HepG2 (cell line): ENCODE measurements at regions not wholly inside any gene's neighbourhood (a gene's known extent, or its start where the extent isn't known, plus 50 kb on each side); places are given as distances from the start of the nearest gene placed in this dataset.

Experiments
- ATAC-seq: fragments of 200-7000 bp; cut with Tn5 transposase; 3 replicates; pipeline ENCODE4 v1.9.1; 2020; ENCODE audit warnings: mild to moderate bottlenecking, moderate library complexity
- BruUV-seq: library from RNA; stranded (reverse); fragments of 400-500 nt; replicated peaks from 2 replicates; lab custom pipeline; 2021; lab: Mats Ljungman, UMichigan
- CTCF ChIA-PET: fragments of 300-600 bp; formaldehyde crosslinking; extraction: SDS; loops from one replicate; lab custom pipeline; 2021; ENCODE audit warnings: low total read pairs, inconsistent platforms, low intra/inter-chr PET ratio; lab: Yijun Ruan, JAX
- POLR2A ChIA-PET: fragments of 350-600 bp; sonication (Branson Sonifier 250); formaldehyde crosslinking; loops from one replicate; lab custom pipeline; 2020; ENCODE audit warnings: antibody characterized with exemption, inconsistent platforms; lab: Yijun Ruan, JAX
- DNase-seq: peaks from one replicate; pipeline ENCODE4 v3.0.0-alpha.2; 2015; ENCODE audit warnings: low spot score
- FAIRE-seq: peaks from 3 replicates; lab custom pipeline; 2011; peaks lifted over from hg19 to GRCh38; lab: Jason Lieb, UNC
- H2AFZ ChIP-seq: one replicate; pipeline ENCODE4 v1.6.1; 2011; ENCODE audit warnings: low read length, inconsistent platforms
- H3K27ac ChIP-seq: fragments of 300-600 bp; 3 replicates; pipeline ENCODE4 v1.8.0; 2011; ENCODE audit warnings: mixed run types, mild to moderate bottlenecking, mixed read lengths, low read length, inconsistent platforms; ENCODE audit not compliant: insufficient read depth; ENCODE audit errors: extremely low read length
- H3K27me3 ChIP-seq, 2 experiments: fragments of 200-600 bp in 1 of 2; 2 replicates in 1 of 2; 3 replicates in 1 of 2; pipeline versions ENCODE4 v1.6.0 to v1.8.0; 2011; ENCODE audit warnings: low read length in 2 of 2, mild to moderate bottlenecking in 2 of 2, moderate library complexity in 2 of 2, inconsistent platforms in 1 of 2; ENCODE audit not compliant: insufficient read depth in 2 of 2, control insufficient read depth in 1 of 2
- H3K36me3 ChIP-seq, 2 experiments: fragments of 200-600 bp in 1 of 2; replicated peaks in 1 of 2; 2 replicates in 1 of 2; 3 replicates in 1 of 2; pipeline versions ENCODE4 v1.5.1 to v1.8.0; 2011; ENCODE audit warnings: low read length in 2 of 2, inconsistent platforms in 1 of 2; ENCODE audit not compliant: insufficient read depth in 2 of 2, control insufficient read depth in 1 of 2
- H3K4me1 ChIP-seq: 2 replicates; pipeline ENCODE4 v1.5.1; 2012; ENCODE audit warnings: low read length, inconsistent platforms; ENCODE audit not compliant: insufficient read depth
- H3K4me2 ChIP-seq: 2 replicates; pipeline ENCODE4 v1.6.0; 2011; ENCODE audit warnings: low read depth, low read length, inconsistent platforms
- H3K4me3 ChIP-seq, 3 experiments: fragments of 200-600 bp in 1 of 3; sonication (generic), shearing (Covaris generic) in 1 of 3; replicated peaks in 1 of 3; 2 replicates each; pipeline ENCODE4 v1.5.1; 2011 to 2016; ENCODE audit warnings: low read length in 3 of 3, inconsistent platforms in 2 of 3, low read depth in 2 of 3, mild to moderate bottlenecking in 2 of 3, control low read depth in 1 of 3, mixed read lengths in 1 of 3; ENCODE audit not compliant: insufficient read depth in 1 of 3
- H3K79me2 ChIP-seq: one replicate; pipeline ENCODE4 v1.6.1; 2011; ENCODE audit warnings: low read length, inconsistent platforms; ENCODE audit not compliant: insufficient read depth
- H3K9ac ChIP-seq: 2 replicates; pipeline ENCODE4 v1.6.0; 2011; ENCODE audit warnings: mild to moderate bottlenecking, low read depth, low read length, inconsistent platforms; ENCODE audit not compliant: insufficient read depth
- H3K9me3 ChIP-seq: 2 replicates; pipeline ENCODE4 v1.5.1; 2012; ENCODE audit warnings: mild to moderate bottlenecking, low read length
- H4K20me1 ChIP-seq: 2 replicates; pipeline ENCODE4 v1.6.0; 2011; ENCODE audit warnings: inconsistent platforms, mild to moderate bottlenecking, low read length, moderate library complexity; ENCODE audit not compliant: insufficient read depth
- FOSL2 ChIP-seq: sonication (generic); formaldehyde crosslinking; IDR thresholded peaks from 2 replicates; pipeline ENCODE4 v1.4.0; 2020; ENCODE audit warnings: missing genetic modification reagents
- MIER2 ChIP-seq: IDR thresholded peaks from 2 replicates; pipeline ENCODE4 v1.6.1; 2016; ENCODE audit warnings: missing biosample characterization, missing genetic modification reagents
- NCOA1 ChIP-seq: sonication (generic); formaldehyde crosslinking; IDR thresholded peaks from 2 replicates; pipeline ENCODE4 v1.9.0; 2021; ENCODE audit warnings: missing genetic modification reagents
- RXRB ChIP-seq: IDR thresholded peaks from 2 replicates; pipeline ENCODE4 v1.6.1; 2016; ENCODE audit warnings: borderline replicate concordance, missing genetic modification reagents, missing compliant biosample characterization
- ZFY ChIP-seq: sonication (generic); formaldehyde crosslinking; IDR thresholded peaks from 2 replicates; pipeline ENCODE4 v1.4.0; 2020; ENCODE audit warnings: missing genetic modification reagents
- ZIK1 ChIP-seq: sonication (generic); formaldehyde crosslinking; IDR thresholded peaks from 2 replicates; pipeline ENCODE4 v1.5.0; 2020; ENCODE audit warnings: mild to moderate bottlenecking, low read depth, missing genetic modification reagents, borderline replicate concordance
- ZNF335 ChIP-seq: sonication (generic); formaldehyde crosslinking; IDR thresholded peaks from 2 replicates; pipeline ENCODE4 v1.4.0; 2020; ENCODE audit warnings: missing genetic modification reagents
- ZNF44 ChIP-seq: sonication (generic); formaldehyde crosslinking; IDR thresholded peaks from 2 replicates; pipeline ENCODE4 v1.5.1; 2020; ENCODE audit warnings: mild to moderate bottlenecking, missing genetic modification reagents
- ZNF556 ChIP-seq: sonication (generic); formaldehyde crosslinking; IDR thresholded peaks from 2 replicates; pipeline ENCODE4 v1.4.0; 2020; ENCODE audit warnings: mild to moderate bottlenecking, missing genetic modification reagents, borderline replicate concordance
- ZNF878 ChIP-seq: sonication (generic); formaldehyde crosslinking; IDR thresholded peaks from 2 replicates; pipeline ENCODE4 v1.8.1; 2023; ENCODE audit warnings: mild to moderate bottlenecking, missing genetic modification reagents, moderate library complexity
- WGBS: methylation state at CpG from one replicate; pipeline ENCODE4 v1.1.6; 2017; ENCODE audit warnings: low lambda C conversion rate; 5-methylcytosine and 5-hydroxymethylcytosine counted together
- in situ Hi-C: cut with HindIII; loops from 2 replicates; pipeline ENCODE4 v1.10.0; 2017; ENCODE audit warnings: low pct_unique_long_range_greater_than_20kb; ENCODE audit not compliant: extremely low pct_ligation_motif_present
- intact Hi-C: fragments of 100-400 bp; cut with micrococcal nuclease; formaldehyde crosslinking; loops from one replicate; pipeline ENCODE4 v1.10.0; 2022; ENCODE audit not compliant: unreplicated experiment
- TF ChIP-seq, protein P1 (sequence below): sonication (generic); formaldehyde crosslinking; IDR thresholded peaks from 2 replicates; pipeline ENCODE4 v1.5.0; 2020; ENCODE audit warnings: missing genetic modification reagents, mild to moderate bottlenecking, borderline replicate concordance
- TF ChIP-seq, protein P2 (sequence below): sonication (generic); formaldehyde crosslinking; IDR thresholded peaks from 2 replicates; pipeline ENCODE4 v1.8.0; 2022; ENCODE audit warnings: low read depth, missing genetic modification reagents
- TF ChIP-seq, protein P3 (sequence below): IDR thresholded peaks from 2 replicates; pipeline ENCODE4 v1.6.1; 2012; ENCODE audit warnings: inconsistent platforms
- TF ChIP-seq, protein P4 (sequence below): sonication (generic); formaldehyde crosslinking; IDR thresholded peaks from 2 replicates; pipeline ENCODE4 v1.8.1; 2022; ENCODE audit warnings: low read depth, mild to moderate bottlenecking, missing genetic modification reagents
- TF ChIP-seq, protein P5 (sequence below): sonication (generic); formaldehyde crosslinking; IDR thresholded peaks from 2 replicates; pipeline ENCODE4 v1.9.0; 2021; ENCODE audit warnings: mild to moderate bottlenecking, missing genetic modification reagents

DNA sequence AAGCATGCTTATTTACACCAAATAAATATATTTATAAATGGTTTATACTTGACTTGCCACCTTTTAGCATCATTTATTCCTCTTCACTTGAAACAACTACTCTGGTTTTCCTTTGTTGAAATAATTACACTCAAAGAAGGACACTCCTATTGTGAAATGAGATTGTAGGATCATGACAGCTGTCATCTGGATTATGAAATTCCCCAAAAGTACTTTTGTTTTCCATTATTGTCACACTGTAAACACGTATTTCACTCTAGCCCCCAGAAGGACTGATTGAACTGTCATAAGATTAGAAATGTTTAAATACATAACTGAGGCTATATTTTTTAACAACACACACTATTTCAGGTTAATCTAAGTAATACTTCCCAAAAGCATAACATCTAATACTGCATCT is 593.8 kb downstream of the LRRIQ3 start:
- H3K4me2 ChIP-seq = no peak overlapping the region
- CTCF ChIA-PET = no interaction called here
- 0% methylated on average over 1 of the region's 1 CpG for WGBS
- FAIRE-seq = no peak
- no TSS peak for BruUV-seq
- no peak overlapping the region for H3K27ac ChIP-seq
- POLR2A ChIA-PET = no interaction called here
- H3K9ac ChIP-seq = no peak overlapping the region
- peaks cover 90% of the 10 kb centered on the region for H3K9me3 ChIP-seq
- in situ Hi-C loops = no loop called here
- H2AFZ ChIP-seq = no peak overlapping the region
- H3K36me3 ChIP-seq = no peaks in the 10 kb centered on the region
- DNase-seq = no peak
- H3K27me3 ChIP-seq = no peaks in the 10 kb centered on the region
- no peaks in the 10 kb centered on the region for H4K20me1 ChIP-seq
- H3K79me2 ChIP-seq = no peaks in the 10 kb centered on the region
- H3K4me3 ChIP-seq = no peak overlapping the region
- H3K4me1 ChIP-seq = no peaks in the 10 kb centered on the region
- intact Hi-C loops = no loop called here
- no peak for ATAC-seq
- TF ChIP-seq ZFY (CRISPR knock-in tag) (no peak), NCOA1 (no peak), RXRB (no peak), ZNF878 (CRISPR knock-in tag) (no peak), ZIK1 (CRISPR knock-in tag) (no peak), ZNF44 (CRISPR knock-in tag) (no peak), MIER2 (CRISPR knock-in tag) (no peak), FOSL2 (CRISPR knock-in tag) (no peak), ZNF335 (CRISPR knock-in tag) (no peak), ZNF556 (CRISPR knock-in tag) (no peak)
- TF ChIP-seq, protein P1, sequence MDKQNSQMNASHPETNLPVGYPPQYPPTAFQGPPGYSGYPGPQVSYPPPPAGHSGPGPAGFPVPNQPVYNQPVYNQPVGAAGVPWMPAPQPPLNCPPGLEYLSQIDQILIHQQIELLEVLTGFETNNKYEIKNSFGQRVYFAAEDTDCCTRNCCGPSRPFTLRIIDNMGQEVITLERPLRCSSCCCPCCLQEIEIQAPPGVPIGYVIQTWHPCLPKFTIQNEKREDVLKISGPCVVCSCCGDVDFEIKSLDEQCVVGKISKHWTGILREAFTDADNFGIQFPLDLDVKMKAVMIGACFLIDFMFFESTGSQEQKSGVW = no peak
- TF ChIP-seq, protein P2, sequence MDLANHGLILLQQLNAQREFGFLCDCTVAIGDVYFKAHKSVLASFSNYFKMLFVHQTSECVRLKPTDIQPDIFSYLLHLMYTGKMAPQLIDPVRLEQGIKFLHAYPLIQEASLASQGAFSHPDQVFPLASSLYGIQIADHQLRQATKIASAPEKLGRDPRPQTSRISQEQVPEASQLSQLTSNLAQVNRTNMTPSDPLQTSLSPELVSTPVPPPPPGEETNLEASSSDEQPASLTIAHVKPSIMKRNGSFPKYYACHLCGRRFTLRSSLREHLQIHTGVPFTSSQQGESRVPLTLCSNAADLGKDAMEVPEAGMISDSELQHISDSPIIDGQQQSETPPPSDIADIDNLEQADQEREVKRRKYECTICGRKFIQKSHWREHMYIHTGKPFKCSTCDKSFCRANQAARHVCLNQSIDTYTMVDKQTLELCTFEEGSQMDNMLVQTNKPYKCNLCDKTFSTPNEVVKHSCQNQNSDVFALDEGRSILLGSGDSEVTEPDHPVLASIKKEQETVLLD (CRISPR knock-in tag) = no peak
- TF ChIP-seq, protein P3, sequence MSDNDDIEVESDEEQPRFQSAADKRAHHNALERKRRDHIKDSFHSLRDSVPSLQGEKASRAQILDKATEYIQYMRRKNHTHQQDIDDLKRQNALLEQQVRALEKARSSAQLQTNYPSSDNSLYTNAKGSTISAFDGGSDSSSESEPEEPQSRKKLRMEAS = no peak
- TF ChIP-seq, protein P4, sequence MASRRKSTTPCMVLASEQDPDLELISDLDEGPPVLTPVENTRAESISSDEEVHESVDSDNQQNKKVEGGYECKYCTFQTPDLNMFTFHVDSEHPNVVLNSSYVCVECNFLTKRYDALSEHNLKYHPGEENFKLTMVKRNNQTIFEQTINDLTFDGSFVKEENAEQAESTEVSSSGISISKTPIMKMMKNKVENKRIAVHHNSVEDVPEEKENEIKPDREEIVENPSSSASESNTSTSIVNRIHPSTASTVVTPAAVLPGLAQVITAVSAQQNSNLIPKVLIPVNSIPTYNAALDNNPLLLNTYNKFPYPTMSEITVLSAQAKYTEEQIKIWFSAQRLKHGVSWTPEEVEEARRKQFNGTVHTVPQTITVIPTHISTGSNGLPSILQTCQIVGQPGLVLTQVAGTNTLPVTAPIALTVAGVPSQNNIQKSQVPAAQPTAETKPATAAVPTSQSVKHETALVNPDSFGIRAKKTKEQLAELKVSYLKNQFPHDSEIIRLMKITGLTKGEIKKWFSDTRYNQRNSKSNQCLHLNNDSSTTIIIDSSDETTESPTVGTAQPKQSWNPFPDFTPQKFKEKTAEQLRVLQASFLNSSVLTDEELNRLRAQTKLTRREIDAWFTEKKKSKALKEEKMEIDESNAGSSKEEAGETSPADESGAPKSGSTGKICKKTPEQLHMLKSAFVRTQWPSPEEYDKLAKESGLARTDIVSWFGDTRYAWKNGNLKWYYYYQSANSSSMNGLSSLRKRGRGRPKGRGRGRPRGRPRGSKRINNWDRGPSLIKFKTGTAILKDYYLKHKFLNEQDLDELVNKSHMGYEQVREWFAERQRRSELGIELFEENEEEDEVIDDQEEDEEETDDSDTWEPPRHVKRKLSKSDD (CRISPR knock-in tag) = no peak
- TF ChIP-seq, protein P5, sequence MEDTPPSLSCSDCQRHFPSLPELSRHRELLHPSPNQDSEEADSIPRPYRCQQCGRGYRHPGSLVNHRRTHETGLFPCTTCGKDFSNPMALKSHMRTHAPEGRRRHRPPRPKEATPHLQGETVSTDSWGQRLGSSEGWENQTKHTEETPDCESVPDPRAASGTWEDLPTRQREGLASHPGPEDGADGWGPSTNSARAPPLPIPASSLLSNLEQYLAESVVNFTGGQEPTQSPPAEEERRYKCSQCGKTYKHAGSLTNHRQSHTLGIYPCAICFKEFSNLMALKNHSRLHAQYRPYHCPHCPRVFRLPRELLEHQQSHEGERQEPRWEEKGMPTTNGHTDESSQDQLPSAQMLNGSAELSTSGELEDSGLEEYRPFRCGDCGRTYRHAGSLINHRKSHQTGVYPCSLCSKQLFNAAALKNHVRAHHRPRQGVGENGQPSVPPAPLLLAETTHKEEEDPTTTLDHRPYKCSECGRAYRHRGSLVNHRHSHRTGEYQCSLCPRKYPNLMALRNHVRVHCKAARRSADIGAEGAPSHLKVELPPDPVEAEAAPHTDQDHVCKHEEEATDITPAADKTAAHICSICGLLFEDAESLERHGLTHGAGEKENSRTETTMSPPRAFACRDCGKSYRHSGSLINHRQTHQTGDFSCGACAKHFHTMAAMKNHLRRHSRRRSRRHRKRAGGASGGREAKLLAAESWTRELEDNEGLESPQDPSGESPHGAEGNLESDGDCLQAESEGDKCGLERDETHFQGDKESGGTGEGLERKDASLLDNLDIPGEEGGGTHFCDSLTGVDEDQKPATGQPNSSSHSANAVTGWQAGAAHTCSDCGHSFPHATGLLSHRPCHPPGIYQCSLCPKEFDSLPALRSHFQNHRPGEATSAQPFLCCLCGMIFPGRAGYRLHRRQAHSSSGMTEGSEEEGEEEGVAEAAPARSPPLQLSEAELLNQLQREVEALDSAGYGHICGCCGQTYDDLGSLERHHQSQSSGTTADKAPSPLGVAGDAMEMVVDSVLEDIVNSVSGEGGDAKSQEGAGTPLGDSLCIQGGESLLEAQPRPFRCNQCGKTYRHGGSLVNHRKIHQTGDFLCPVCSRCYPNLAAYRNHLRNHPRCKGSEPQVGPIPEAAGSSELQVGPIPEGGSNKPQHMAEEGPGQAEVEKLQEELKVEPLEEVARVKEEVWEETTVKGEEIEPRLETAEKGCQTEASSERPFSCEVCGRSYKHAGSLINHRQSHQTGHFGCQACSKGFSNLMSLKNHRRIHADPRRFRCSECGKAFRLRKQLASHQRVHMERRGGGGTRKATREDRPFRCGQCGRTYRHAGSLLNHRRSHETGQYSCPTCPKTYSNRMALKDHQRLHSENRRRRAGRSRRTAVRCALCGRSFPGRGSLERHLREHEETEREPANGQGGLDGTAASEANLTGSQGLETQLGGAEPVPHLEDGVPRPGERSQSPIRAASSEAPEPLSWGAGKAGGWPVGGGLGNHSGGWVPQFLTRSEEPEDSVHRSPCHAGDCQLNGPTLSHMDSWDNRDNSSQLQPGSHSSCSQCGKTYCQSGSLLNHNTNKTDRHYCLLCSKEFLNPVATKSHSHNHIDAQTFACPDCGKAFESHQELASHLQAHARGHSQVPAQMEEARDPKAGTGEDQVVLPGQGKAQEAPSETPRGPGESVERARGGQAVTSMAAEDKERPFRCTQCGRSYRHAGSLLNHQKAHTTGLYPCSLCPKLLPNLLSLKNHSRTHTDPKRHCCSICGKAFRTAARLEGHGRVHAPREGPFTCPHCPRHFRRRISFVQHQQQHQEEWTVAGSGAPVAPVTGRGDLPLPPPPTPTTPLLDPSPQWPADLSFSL (CRISPR knock-in tag) = no peak
